ENCODE measurements at regions not wholly inside any gene's neighbourhood (a gene's known extent, or its start where the extent isn't known, plus 50 kb on each side); places are given as distances from the start of the nearest gene placed in this dataset.

DNA sequence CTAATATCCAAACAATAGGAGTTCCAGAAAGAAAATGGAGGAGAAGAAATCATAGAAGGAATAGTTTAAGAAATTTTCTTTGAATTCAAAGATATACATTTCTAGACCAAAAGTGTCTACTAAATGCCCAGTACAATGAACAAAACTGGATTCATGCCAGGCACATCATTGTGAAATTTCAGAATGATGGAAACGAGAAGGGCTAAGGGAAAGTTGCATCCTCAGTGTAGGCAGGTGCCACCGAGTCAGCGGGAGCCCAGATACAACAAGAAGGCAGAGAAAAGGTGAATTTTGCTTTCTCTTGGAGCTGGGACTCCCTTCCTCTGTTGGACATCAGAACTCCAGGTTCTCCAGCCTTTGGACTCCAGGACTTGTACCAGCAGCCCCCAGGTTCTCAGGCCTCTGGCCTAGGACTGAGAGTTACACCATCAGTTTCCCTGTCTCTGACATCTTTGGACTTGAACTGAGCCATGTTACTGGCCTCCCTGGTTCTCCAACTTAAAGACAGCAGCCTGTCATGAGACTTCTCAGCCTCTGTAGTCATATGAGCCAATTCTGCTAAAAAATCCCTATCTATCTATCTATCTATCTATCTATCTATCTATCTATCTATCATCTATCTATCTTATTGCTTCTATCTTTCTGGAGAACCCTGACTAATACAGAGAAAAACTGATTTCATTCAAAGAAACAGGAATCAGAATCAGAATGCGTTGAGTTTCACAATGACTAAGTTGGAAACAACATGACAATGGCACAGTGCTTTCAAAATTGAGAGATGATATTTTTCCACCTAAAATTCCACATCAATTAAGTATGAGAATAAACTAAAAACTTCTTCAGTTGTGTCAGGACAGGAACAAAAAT lies 207.7 kb downstream of the FAM43A start:
- TF ChIP-seq, protein P1, sequence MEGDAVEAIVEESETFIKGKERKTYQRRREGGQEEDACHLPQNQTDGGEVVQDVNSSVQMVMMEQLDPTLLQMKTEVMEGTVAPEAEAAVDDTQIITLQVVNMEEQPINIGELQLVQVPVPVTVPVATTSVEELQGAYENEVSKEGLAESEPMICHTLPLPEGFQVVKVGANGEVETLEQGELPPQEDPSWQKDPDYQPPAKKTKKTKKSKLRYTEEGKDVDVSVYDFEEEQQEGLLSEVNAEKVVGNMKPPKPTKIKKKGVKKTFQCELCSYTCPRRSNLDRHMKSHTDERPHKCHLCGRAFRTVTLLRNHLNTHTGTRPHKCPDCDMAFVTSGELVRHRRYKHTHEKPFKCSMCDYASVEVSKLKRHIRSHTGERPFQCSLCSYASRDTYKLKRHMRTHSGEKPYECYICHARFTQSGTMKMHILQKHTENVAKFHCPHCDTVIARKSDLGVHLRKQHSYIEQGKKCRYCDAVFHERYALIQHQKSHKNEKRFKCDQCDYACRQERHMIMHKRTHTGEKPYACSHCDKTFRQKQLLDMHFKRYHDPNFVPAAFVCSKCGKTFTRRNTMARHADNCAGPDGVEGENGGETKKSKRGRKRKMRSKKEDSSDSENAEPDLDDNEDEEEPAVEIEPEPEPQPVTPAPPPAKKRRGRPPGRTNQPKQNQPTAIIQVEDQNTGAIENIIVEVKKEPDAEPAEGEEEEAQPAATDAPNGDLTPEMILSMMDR (conservative IDR thresholded peaks at IDR 0.05): no peak
- no peak for TF ChIP-seq ZFX (IDR thresholded peaks at IDR 0.05)

Measured in C4-2B (cell line).